CD14-positive monocyte (primary cell): ENCODE measurements at regions not wholly inside any gene's neighbourhood (a gene's known extent, or its start where the extent isn't known, plus 50 kb on each side); places are given as distances from the start of the nearest gene placed in this dataset.

Experiments used
- DNase-seq, 3 donors: peaks; one replicate each; pipeline ENCODE4 v3.0.0-alpha.2; 2011 to 2022
- H2AFZ ChIP-seq: 2 replicates; pipeline ENCODE4 v1.6.0; 2012; ENCODE audit warnings: mild to moderate bottlenecking, low read depth, low read length, inconsistent platforms; ENCODE audit not compliant: insufficient read depth, poor library complexity, severe bottlenecking
- H3K27ac ChIP-seq, 2 donors: 1 replicate in 1 of 2; 2 replicates in 1 of 2; pipeline ENCODE4 v1.5.1; 2012 to 2013; ENCODE audit warnings: low read length in 2 of 2, control low read depth in 1 of 2, inconsistent platforms in 1 of 2, low read depth in 1 of 2, mild to moderate bottlenecking in 1 of 2
- H3K27me3 ChIP-seq, 2 donors: one replicate each; pipeline versions ENCODE4 v1.6.0 to v1.6.1; 2011 to 2013; ENCODE audit warnings: low read length in 2 of 2; ENCODE audit not compliant: control insufficient read depth in 2 of 2, insufficient read depth in 2 of 2
- H3K36me3 ChIP-seq, 2 donors: replicated peaks in 1 of 2; 1 replicate in 1 of 2; 2 replicates in 1 of 2; pipeline versions ENCODE4 v1.5.1 to v1.6.1; 2012 to 2013; ENCODE audit warnings: low read length in 2 of 2, control low read depth in 1 of 2, inconsistent platforms in 1 of 2, mild to moderate bottlenecking in 1 of 2; ENCODE audit not compliant: insufficient read depth in 2 of 2, control insufficient read depth in 1 of 2
- H3K4me1 ChIP-seq, 2 donors: 1 replicate in 1 of 2; 2 replicates in 1 of 2; pipeline versions ENCODE4 v1.5.1 to v1.6.1; 2012 to 2013; ENCODE audit warnings: low read length in 2 of 2, control low read depth in 1 of 2, inconsistent platforms in 1 of 2, mild to moderate bottlenecking in 1 of 2, moderate library complexity in 1 of 2; ENCODE audit not compliant: insufficient read depth in 2 of 2, control insufficient read depth in 1 of 2
- H3K4me2 ChIP-seq: replicated peaks from 2 replicates; pipeline ENCODE3; 2012; ENCODE audit warnings: low read length, moderate library complexity, mild to moderate bottlenecking; ENCODE audit not compliant: poor library complexity, severe bottlenecking; ENCODE audit errors: extremely low read depth
- H3K4me3 ChIP-seq, 3 experiments: fragments of 200-600 bp in 1 of 3; sonication (generic) in 1 of 3; replicated peaks in 1 of 3; 1 replicate in 2 of 3; 2 replicates in 1 of 3; pipeline ENCODE4 v1.5.1; 2011 to 2013; ENCODE audit warnings: low read length in 3 of 3, mild to moderate bottlenecking in 3 of 3, control low read depth in 2 of 3, low read depth in 2 of 3, inconsistent platforms in 1 of 3, moderate library complexity in 1 of 3
- H3K79me2 ChIP-seq: 2 replicates; pipeline ENCODE4 v1.6.0; 2012; ENCODE audit warnings: mild to moderate bottlenecking, control low read depth, inconsistent platforms, low read length, moderate library complexity; ENCODE audit not compliant: insufficient read depth
- H3K9ac ChIP-seq: 2 replicates; pipeline ENCODE4 v1.6.0; 2017; ENCODE audit warnings: low read length, mild to moderate bottlenecking; ENCODE audit not compliant: insufficient read depth, poor library complexity, severe bottlenecking
- H3K9me3 ChIP-seq, 2 donors: replicated peaks in 1 of 2; 1 replicate in 1 of 2; 2 replicates in 1 of 2; pipeline versions ENCODE4 v1.5.1 to v1.6.1; 2012 to 2013; ENCODE audit warnings: low read length in 2 of 2, control low read depth in 1 of 2; ENCODE audit not compliant: control insufficient read depth in 1 of 2, insufficient read depth in 1 of 2
- H4K20me1 ChIP-seq: 2 replicates; pipeline ENCODE4 v1.6.0; 2012; ENCODE audit warnings: mild to moderate bottlenecking, low read length, control low read depth, moderate library complexity; ENCODE audit not compliant: insufficient read depth
- H3K27ac Mint-ChIP-seq, 7 donors: one replicate each; pipeline ENCODE4 v1.8.0; 2020; ENCODE audit warnings: mild to moderate bottlenecking in 7 of 7, mixed read lengths in 7 of 7, moderate library complexity in 6 of 7, inconsistent platforms in 2 of 7
- H3K27me3 Mint-ChIP-seq, 3 donors: one replicate each; pipeline ENCODE4 v1.8.0; 2021 to 2022; ENCODE audit warnings: low read depth in 3 of 3, mild to moderate bottlenecking in 3 of 3, mixed read lengths in 3 of 3, moderate library complexity in 3 of 3, inconsistent platforms in 1 of 3
- H3K36me3 Mint-ChIP-seq, 2 donors: one replicate each; pipeline ENCODE4 v1.8.0; 2020; ENCODE audit warnings: mixed read lengths in 2 of 2, inconsistent platforms in 1 of 2, mild to moderate bottlenecking in 1 of 2
- H3K4me1 Mint-ChIP-seq: one replicate; pipeline ENCODE4 v1.8.0; 2020; ENCODE audit warnings: mild to moderate bottlenecking, mixed read lengths
- H3K4me3 Mint-ChIP-seq, 2 donors: one replicate each; pipeline ENCODE4 v1.8.0; 2020; ENCODE audit warnings: mild to moderate bottlenecking in 2 of 2, mixed read lengths in 2 of 2, moderate library complexity in 1 of 2
- H3K9me3 Mint-ChIP-seq, 7 donors: one replicate each; pipeline ENCODE4 v1.8.0; 2020 to 2022; ENCODE audit warnings: mixed read lengths in 7 of 7, mild to moderate bottlenecking in 6 of 7, moderate library complexity in 6 of 7, inconsistent platforms in 2 of 7
- CTCF ChIP-seq: fragments of 200-600 bp; IDR thresholded peaks from one replicate; pipeline ENCODE4 v1.8.0; 2022; ENCODE audit warnings: antibody characterized with exemption, mild to moderate bottlenecking
- WGBS: methylation state at CpG from one replicate; pipeline ENCODE4 v1.1.5; 2013; ENCODE audit warnings: missing lambda C conversion rate; ENCODE audit not compliant: insufficient coverage; 5-methylcytosine and 5-hydroxymethylcytosine counted together
- intact Hi-C, 2 donors: fragments of 100-400 bp; cut with micrococcal nuclease; formaldehyde crosslinking; loops; one replicate each; pipeline versions ENCODE4 v1.15.0 to v1.15.1; 2023

- Mint-ChIP-seq H3K4me1 (no peaks in the 10 kb centered on the region), H3K9me3 (peaks cover 0 to 5% (median under 1%) of the 10 kb centered on the region in 7 donors), H3K27me3 (peaks cover 0 to under 1% (median 0%) of the 10 kb centered on the region in 3 donors), H3K36me3 (no peaks in the 10 kb centered on the region), H3K4me3 (no peak overlapping the region), H3K27ac (no peak overlapping the region)
- H3K4me3 ChIP-seq: no peak overlapping the region
- H3K79me2 ChIP-seq: no peaks in the 10 kb centered on the region
- H3K4me1 ChIP-seq: no peaks in the 10 kb centered on the region
- no peak for TF ChIP-seq CTCF
- H3K4me2 ChIP-seq: no peak overlapping the region
- H2AFZ ChIP-seq: no peak overlapping the region
- no peaks in the 10 kb centered on the region for H4K20me1 ChIP-seq
- intact Hi-C loops: no loop called here
- peaks cover under 1 to 3% of the 10 kb centered on the region in 2 donors for H3K9me3 ChIP-seq
- WGBS: no CpG with 5 or more reads among the region's 2 CpGs
- no peak overlapping the region for H3K9ac ChIP-seq
- H3K27me3 ChIP-seq: no peaks in the 10 kb centered on the region
- no peaks in the 10 kb centered on the region for H3K36me3 ChIP-seq
- no peak overlapping the region for H3K27ac ChIP-seq
- DNase-seq: no peak
Observed at GRCh38 chr17:70274255-70274654, 104.9 kb downstream of the KCNJ2 start.

GRCh38 chr17:70276906-70277305 is 107.6 kb downstream of the KCNJ2 start:
- no peaks in the 10 kb centered on the region for H3K9me3 ChIP-seq
- H3K9ac ChIP-seq: no peak overlapping the region
- no peak overlapping the region for H3K4me3 ChIP-seq
- intact Hi-C loops: no loop called here
- no peaks in the 10 kb centered on the region for H4K20me1 ChIP-seq
- no peak for TF ChIP-seq CTCF
- no peak overlapping the region for H3K27ac ChIP-seq
- no peaks in the 10 kb centered on the region for H3K36me3 Mint-ChIP-seq
- no peaks in the 10 kb centered on the region for H3K36me3 ChIP-seq
- 100% methylated on average over 1 of the region's 2 CpGs for WGBS
- no peaks in the 10 kb centered on the region for H3K4me1 ChIP-seq
- DNase-seq: no peak
- H3K4me2 ChIP-seq: no peak overlapping the region
- H2AFZ ChIP-seq: no peak overlapping the region
- H3K4me3 Mint-ChIP-seq: no peak overlapping the region
- H3K27me3 ChIP-seq: no peaks in the 10 kb centered on the region
- H3K4me1 Mint-ChIP-seq: no peaks in the 10 kb centered on the region
- no peaks in the 10 kb centered on the region for H3K27me3 Mint-ChIP-seq
- no peaks in the 10 kb centered on the region for H3K79me2 ChIP-seq
- H3K27ac Mint-ChIP-seq: no peak overlapping the region
- H3K9me3 Mint-ChIP-seq: peaks cover 0 to 3% (median under 1%) of the 10 kb centered on the region in 7 donors
